ENCODE measurements at regions not wholly inside any gene's neighbourhood (a gene's known extent, or its start where the extent isn't known, plus 50 kb on each side); places are given as distances from the start of the nearest gene placed in this dataset.

DNA sequence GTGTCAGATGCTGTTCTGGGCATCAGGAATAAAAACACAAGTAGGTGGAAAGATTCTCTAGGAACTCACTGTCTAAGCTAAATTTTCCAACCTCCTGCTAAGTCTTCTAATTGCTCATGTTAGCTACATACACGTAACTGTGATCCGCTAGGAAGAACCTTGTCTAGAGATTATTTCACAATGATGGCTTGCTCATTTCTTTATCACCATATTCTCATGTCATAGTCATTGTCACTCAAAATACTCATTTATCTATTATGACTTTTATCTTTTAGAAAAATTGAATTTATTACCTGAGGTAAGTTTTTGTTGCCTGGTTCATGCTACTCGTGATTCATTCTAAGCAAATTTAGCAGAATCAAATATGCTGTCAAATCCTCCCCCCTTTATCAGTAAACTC is 1402.4 kb upstream of the FLRT2 start:
- no peak for TF ChIP-seq POLR2AphosphoS5 (IDR thresholded peaks at IDR 0.05; ENCODE audit: insufficient read depth, low read depth, low read length)
- TF ChIP-seq, protein P1, sequence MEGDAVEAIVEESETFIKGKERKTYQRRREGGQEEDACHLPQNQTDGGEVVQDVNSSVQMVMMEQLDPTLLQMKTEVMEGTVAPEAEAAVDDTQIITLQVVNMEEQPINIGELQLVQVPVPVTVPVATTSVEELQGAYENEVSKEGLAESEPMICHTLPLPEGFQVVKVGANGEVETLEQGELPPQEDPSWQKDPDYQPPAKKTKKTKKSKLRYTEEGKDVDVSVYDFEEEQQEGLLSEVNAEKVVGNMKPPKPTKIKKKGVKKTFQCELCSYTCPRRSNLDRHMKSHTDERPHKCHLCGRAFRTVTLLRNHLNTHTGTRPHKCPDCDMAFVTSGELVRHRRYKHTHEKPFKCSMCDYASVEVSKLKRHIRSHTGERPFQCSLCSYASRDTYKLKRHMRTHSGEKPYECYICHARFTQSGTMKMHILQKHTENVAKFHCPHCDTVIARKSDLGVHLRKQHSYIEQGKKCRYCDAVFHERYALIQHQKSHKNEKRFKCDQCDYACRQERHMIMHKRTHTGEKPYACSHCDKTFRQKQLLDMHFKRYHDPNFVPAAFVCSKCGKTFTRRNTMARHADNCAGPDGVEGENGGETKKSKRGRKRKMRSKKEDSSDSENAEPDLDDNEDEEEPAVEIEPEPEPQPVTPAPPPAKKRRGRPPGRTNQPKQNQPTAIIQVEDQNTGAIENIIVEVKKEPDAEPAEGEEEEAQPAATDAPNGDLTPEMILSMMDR (IDR thresholded peaks at IDR 0.05; ENCODE audit: extremely low read depth in 1 of 2, insufficient read depth in 1 of 2, low read depth in 1 of 2, low read length in 2 of 2), result no peak
- no peak for TF ChIP-seq JUN (IDR thresholded peaks at IDR 0.05; ENCODE audit: borderline replicate concordance, insufficient read depth, insufficient read length, low read depth)
- no peak for TF ChIP-seq POLR2A (IDR thresholded peaks at IDR 0.05; ENCODE audit: low read depth, low read length)
- TF ChIP-seq EZH2 (IDR thresholded peaks at IDR 0.05; ENCODE audit: borderline replicate concordance, low read depth, low read length, severe bottlenecking), result no peak
- no peak for TF ChIP-seq FOS (IDR thresholded peaks at IDR 0.05; ENCODE audit: borderline replicate concordance, insufficient read depth, low read length)
- TF ChIP-seq GATA2 (IDR thresholded peaks at IDR 0.05; ENCODE audit: insufficient read depth, insufficient read length, low read depth, low read length), result no peak
- no peak for TF ChIP-seq MYC (IDR thresholded peaks at IDR 0.05; ENCODE audit: low read depth, low read length)
